Nucleus accumbens (tissue), 56 donors: ENCODE measurements at regions not wholly inside any gene's neighbourhood (a gene's known extent, or its start where the extent isn't known, plus 50 kb on each side); places are given as distances from the start of the nearest gene placed in this dataset.

Experiments
- DNase-seq, 56 donors: peaks; one replicate each; lab custom pipeline; 2025; lab: John Stamatoyannopoulos, UW

DNA sequence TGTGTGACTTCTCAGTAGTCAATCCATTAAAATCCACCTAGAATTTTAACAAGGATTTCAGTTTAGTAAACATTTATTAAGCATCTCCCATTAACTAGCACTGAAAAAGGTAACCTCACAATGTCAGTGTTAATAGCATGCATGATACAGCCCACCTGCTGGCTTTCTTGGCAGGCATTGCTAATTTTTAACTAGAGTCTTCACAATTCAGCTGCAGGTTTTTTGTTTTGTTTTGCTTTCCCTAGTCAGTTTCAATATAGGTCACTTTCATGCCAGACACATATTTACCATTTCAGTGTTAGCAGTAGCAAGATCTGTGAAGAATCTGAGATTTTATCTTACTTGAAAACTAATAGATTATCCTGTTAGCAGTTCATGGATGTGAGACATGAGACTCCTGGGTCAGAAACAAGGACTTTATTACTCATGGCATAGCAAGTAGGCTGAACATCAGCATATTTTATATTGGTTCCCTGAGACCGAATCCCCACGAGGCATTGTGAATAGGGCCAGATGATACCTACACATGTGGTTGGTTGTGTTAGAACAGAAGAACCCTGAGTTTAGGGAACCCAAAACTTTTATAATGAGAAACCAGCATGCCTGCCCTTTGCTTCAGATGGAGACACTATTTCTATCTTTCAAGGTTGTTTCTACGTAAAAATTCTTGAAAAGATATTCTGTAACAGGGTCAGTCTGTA lies 198.0 kb upstream of the HTR2A start:
- DNase-seq: no peak

DNA sequence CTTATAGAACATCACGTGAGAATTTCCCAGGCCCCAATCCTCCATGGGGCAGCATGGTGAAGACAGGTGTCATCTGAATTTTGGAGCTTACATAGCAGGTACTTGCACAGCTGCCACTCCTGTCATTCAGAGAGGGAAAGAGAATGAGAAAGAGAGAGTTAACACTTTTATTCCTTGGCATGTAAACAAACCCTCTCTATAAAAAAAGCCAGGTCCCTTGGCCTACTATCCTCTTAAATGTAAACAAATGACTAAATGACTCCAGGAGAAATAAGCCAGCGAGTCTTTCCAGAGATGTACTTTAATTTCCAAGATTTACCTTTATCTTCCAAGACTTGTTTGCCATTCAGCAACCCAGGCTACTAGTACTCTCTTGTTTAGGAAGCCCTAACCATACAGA lies 195.3 kb upstream of the HTR2A start:
- DNase-seq: no peak

DNA sequence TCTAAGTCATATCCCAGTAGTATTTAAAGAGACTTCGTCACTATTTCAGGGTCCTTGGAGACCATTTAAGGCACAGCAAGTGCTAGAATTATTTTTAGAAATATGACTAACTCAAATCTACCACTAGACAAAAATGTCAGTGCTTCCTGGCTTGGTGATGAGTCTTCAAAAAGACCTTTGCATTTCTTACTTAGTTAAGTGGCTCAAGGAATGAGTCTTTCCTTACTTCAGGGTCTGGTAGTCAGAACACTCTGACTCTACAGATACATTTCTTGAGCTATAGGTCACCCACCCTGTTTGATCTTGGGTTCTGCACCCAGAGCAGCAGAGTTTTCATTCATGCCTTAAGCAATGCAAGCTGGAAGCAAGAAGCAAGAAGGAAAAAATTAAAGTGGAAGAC lies 191.0 kb upstream of the HTR2A start:
- DNase-seq: no peak

- no peak for DNase-seq
These were observed 190.4 kb upstream of the HTR2A start for GRCh38 chr13:47087241-47087640.

- no peak for DNase-seq
These were observed 188.5 kb upstream of the HTR2A start for GRCh38 chr13:47085346-47085745.

- DNase-seq: peak in 7 of 56 donors; percentile 2 to 12 (median 3)
These were observed 185.0 kb upstream of the HTR2A start for GRCh38 chr13:47081850-47082249.

DNA sequence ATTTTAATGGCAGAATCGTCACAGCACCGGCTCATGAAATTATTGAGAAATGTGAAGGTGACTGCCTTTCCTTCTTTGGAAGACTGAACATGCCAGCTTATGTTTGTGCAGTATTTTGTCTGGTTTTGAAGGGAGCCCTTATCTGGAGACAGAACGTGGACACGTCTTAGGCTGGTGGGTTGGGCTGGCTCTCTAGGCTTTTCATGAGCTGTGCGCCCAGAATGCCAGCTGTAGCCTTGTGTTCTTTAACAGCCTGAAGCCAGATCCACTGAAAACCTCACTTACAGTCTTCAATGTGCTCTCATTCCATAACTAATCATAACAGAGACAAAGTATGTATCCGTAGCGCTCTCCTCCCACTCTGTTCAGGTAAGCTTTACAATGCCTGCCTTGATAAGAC lies 184.4 kb upstream of the HTR2A start:
- DNase-seq: peak in 1 of 56 donors; percentile 2

- DNase-seq: no peak
These were observed 183.8 kb upstream of the HTR2A start for GRCh38 chr13:47080621-47081020.

DNA sequence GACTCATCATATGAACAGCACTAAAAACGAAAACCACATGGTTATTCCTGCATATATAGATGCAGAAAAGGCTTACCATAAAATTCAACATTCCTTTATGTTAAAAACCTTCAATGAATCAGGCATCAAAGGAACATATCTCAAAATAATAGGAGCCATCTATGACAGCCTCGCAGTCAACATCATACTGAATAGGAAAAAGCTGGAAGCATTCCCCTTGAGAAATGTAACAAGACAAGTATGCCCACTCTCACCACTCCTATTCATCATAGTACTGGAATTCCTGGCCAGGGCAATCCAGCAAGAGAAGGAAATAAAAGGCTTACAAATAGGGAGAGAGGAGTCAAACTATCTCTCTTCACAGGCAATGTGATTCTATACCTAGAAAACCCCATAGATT lies 179.6 kb upstream of the HTR2A start:
- no peak for DNase-seq

DNA sequence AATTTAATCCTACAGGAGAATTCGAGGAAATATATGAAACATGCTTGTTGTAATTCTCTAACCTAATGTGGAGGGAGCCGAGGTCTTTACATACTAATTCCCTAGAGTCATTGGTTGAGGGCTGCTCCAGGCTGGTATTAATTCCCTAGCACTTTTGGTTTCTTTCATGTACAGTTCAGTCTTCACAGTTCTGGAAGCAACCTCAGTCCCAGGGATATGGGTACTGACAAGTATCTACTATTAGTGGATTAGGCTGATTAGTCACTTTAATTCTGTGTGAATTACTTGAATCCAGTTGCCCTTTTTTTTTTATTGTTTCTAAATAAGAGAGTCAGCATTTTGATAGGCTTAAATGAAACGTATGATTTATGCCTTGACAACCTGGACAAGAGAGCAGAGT lies 172.3 kb upstream of the HTR2A start:
- DNase-seq: no peak

DNA sequence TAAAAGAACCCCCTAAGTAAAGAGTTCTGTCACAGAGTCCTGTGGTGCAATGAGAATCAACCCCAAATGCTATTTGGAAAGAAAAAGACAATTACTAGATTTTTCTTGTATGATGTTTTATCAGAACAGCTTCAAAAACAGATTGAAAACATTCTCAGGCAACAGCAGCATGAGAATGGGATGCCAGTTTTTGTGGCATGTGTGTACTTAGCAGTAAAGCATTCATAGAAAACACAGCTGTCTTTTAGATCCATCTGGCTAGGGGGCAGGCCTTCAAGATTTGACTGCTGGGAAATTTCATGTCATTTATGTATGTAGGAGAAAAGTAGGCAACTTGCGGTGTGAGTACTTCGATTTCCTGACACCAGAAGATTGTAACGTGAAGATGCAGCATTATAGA lies 170.5 kb upstream of the HTR2A start:
- DNase-seq: no peak

DNA sequence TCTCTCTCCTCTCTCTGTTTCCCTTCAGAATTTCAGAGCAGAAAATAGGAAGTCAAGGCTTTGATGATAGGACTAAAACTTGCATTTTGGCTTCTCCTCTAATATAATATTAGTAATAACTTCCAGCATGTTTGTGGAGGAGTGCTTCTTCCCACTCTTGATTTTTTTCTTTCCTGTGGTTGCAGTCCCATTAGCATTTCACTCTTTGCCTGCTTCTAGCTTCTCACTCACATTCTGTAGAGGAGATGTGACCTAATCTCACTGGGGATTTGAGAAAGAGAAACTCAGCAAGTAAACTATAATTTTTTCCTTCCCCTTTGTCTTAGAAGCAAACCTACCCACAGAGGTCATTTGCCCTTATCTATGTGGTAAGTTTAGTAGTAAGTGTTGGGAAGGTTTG lies 169.4 kb upstream of the HTR2A start:
- DNase-seq: no peak

- no peak for DNase-seq
These were observed 167.5 kb upstream of the HTR2A start for GRCh38 chr13:47064381-47064780.

- no peak for DNase-seq
These were observed 152.6 kb upstream of the HTR2A start for GRCh38 chr13:47049276-47049989.

DNA sequence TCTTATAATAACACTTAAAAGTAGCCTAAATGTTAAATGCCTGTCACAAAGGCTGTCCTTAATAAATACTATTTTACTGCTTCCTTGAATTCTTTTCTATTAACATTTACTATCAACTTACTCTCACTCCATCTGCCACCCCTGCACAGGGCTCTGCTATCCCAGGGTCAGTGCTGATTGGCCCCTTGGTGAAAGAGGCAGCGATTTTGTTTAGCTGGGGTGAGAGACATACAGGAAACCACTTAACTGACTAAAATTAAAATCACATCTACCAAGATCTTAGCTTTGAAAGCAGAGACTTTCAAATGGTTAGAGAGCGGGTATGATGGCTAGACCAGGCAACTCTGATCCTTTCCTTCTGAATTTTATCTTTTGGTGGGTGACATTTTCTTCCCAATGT lies 149.9 kb upstream of the HTR2A start:
- DNase-seq: no peak

DNA sequence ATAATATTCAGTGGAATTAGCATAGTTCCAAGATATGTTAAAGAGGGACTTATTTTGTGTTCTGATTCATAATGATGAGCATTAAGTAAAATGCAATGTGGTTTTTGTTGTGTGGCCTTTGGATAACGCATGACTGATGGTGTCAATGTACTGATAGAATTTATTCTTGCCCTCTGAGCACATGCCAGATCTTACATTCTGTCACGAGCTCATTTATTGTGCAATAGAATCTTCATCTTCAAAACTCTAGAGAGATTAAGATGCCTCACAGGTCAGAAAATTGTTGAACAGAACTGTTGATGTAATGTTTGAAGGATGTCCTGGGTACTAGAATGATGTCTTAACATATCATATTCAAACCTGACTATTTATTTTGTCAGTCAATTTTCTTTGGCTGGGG lies 148.0 kb upstream of the HTR2A start:
- DNase-seq: no peak

- no peak for DNase-seq
These were observed 142.3 kb upstream of the HTR2A start for GRCh38 chr13:47039106-47039505.

DNA sequence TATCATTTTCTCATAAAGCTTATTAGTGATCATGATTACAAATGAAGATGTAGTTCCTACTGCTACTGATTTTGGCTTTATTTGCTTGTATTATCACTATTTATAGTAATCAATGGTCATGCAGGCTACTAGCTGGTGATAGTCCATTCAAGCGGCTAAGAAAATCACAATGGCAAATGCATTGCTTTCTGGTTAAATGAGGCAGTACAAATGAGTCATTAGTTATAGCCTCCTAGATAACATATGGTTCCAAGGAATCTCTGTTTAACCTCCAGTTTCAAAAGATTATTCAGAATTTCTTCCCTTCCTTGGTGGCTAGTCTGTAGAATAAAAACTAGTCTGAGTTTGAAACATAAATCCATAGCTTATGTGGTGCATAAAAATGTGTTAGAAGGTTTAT lies 141.3 kb upstream of the HTR2A start:
- no peak for DNase-seq

GRCh38 chr13:47036294-47037008 lies 139.6 kb upstream of the HTR2A start:
- no peak for DNase-seq

DNA sequence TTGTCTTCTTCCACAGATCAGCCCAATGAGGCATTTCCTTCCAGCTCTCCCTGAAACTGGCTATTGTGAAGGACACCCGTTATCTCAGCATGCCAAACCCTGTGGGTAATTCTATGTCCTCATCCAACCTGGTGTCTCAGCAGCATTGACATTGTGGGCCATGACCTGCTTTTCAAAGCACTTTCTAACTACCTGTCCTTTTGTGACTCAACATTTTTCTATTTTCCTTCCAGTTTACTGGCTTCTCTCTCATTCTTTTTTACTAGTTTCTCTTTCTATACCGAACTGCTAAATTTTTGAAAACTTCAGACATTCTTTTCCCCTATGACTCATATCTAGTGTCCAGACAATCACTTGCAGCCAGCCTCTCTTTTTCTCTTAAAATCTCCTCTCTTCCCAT lies 136.4 kb upstream of the HTR2A start:
- DNase-seq: no peak

GRCh38 chr13:47027780-47028437 lies 131.1 kb upstream of the HTR2A start:
- no peak for DNase-seq
